K562 (cell line): ENCODE measurements at regions not wholly inside any gene's neighbourhood (a gene's known extent, or its start where the extent isn't known, plus 50 kb on each side); places are given as distances from the start of the nearest gene placed in this dataset.
A peak's percentile ranks its signal among the peaks of the same experiment; 100 is the strongest.

Experiments used
- ATF6 ChIP-seq: sonication (generic); formaldehyde crosslinking; IDR thresholded peaks from 2 replicates; pipeline ENCODE4 v1.4.0; 2020; ENCODE audit warnings: mild to moderate bottlenecking, missing genetic modification reagents
- FOXA1 ChIP-seq: fragments of 450-650 bp; IDR thresholded peaks from 2 replicates; pipeline ENCODE4 v1.6.1; 2016; ENCODE audit warnings: mild to moderate bottlenecking, borderline replicate concordance
- FOXA3 ChIP-seq, 2 experiments: fragments of 450-650 bp in 1 of 2; sonication (generic) in 1 of 2; formaldehyde crosslinking; IDR thresholded peaks in 1 of 2; conservative IDR thresholded peaks in 1 of 2; 2 replicates each; pipeline versions ENCODE4 v1.4.0 to v1.8.0; 2020 to 2022; ENCODE audit warnings: mild to moderate bottlenecking in 2 of 2, missing genetic modification reagents in 1 of 2
- GATAD2B ChIP-seq: fragments of 450-650 bp; IDR thresholded peaks from 2 replicates; pipeline ENCODE4 v1.6.1; 2017; ENCODE audit warnings: mild to moderate bottlenecking, borderline replicate concordance
- GTF2A2 ChIP-seq: IDR thresholded peaks from 2 replicates; pipeline ENCODE4 v1.6.1; 2016; ENCODE audit warnings: mild to moderate bottlenecking, missing genetic modification characterization, missing compliant biosample characterization
- PRDM10 ChIP-seq: fragments of 450-650 bp; IDR thresholded peaks from 2 replicates; pipeline ENCODE4 v1.6.1; 2018; ENCODE audit not compliant: partially characterized antibody
- RAD51 ChIP-seq: fragments of 450-650 bp; IDR thresholded peaks from 2 replicates; pipeline ENCODE4 v1.7.1; 2016; ENCODE audit warnings: low read depth, mild to moderate bottlenecking, borderline replicate concordance
- SRSF7 ChIP-seq: fragments of 200-400 bp; formaldehyde crosslinking; optimal IDR thresholded peaks from 2 replicates; pipeline ENCODE3; 2017; ENCODE audit warnings: mild to moderate bottlenecking, low read depth, low read length
- TBL1XR1 ChIP-seq, 2 experiments: IDR thresholded peaks; 2 replicates each; pipeline ENCODE4 v1.6.1; 2012; ENCODE audit warnings: improper control_type of control experiment in 2 of 2, low read length in 2 of 2, mild to moderate bottlenecking in 1 of 2
- ZC3H11A ChIP-seq: IDR thresholded peaks from 2 replicates; pipeline ENCODE4 v1.6.1; 2012; ENCODE audit warnings: low read depth, low read length, improper control_type of control experiment
- ZNF384 ChIP-seq: IDR thresholded peaks from 2 replicates; pipeline ENCODE4 v1.6.1; 2012; ENCODE audit warnings: low read depth, low read length, improper control_type of control experiment
- ZNF766 ChIP-seq: fragments of 200-800 bp; sonication (Bioruptor generic); conservative IDR thresholded peaks from 2 replicates; pipeline ENCODE4 v1.6.1; 2016; ENCODE audit warnings: missing genetic modification characterization, missing compliant biosample characterization
- ZNF785 ChIP-seq: fragments of 250-450 bp; sonication (Bioruptor Pico); IDR thresholded peaks from 2 replicates; pipeline ENCODE4 v1.4.0; 2020; ENCODE audit warnings: mild to moderate bottlenecking
- TF ChIP-seq, protein P1 (sequence below): fragments of 450-650 bp; formaldehyde crosslinking; conservative IDR thresholded peaks from 2 replicates; pipeline ENCODE4 v1.4.0; 2022; ENCODE audit warnings: mild to moderate bottlenecking, missing genetic modification characterization
- TF ChIP-seq, protein P2 (sequence below): fragments of 450-650 bp; formaldehyde crosslinking; IDR thresholded peaks from 2 replicates; pipeline ENCODE4 v1.4.0; 2020; ENCODE audit warnings: mild to moderate bottlenecking, moderate library complexity
- TF ChIP-seq, protein P3 (sequence below): fragments of 200-400 bp; formaldehyde crosslinking; IDR thresholded peaks from 2 replicates; pipeline ENCODE4 v1.6.1; 2017; ENCODE audit warnings: mild to moderate bottlenecking, low read depth, low read length, moderate library complexity

DNA sequence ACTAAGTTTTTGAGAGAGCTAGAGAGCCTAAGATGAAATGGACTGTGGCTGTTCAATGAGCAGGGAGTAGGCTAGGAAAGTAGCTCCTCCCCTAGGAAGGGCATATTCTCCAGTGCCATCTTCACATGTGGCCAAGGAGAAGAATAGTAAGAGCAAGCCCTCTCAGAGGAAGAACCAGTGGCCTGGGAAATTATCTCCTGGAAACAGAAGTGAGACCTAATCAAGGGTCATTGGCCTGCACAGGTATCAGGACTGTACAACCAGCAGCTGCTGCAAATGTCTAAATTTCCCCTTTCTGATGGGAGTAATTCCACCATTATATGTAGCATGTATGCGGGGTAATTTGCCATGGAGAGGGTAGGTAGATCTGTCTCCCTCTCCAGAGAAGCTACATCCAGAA, 334.8 kb upstream of the RASGEF1B start (continued):
- no peak for TF ChIP-seq ATF6
- TF ChIP-seq ZNF384, result no peak
- no peak for TF ChIP-seq PRDM10
- no peak for TF ChIP-seq SRSF7
- no peak for TF ChIP-seq RAD51
- TF ChIP-seq, protein P1, sequence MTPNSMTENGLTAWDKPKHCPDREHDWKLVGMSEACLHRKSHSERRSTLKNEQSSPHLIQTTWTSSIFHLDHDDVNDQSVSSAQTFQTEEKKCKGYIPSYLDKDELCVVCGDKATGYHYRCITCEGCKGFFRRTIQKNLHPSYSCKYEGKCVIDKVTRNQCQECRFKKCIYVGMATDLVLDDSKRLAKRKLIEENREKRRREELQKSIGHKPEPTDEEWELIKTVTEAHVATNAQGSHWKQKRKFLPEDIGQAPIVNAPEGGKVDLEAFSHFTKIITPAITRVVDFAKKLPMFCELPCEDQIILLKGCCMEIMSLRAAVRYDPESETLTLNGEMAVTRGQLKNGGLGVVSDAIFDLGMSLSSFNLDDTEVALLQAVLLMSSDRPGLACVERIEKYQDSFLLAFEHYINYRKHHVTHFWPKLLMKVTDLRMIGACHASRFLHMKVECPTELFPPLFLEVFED (CRISPR knock-in tag), result no peak
- no peak for TF ChIP-seq FOXA1
- TF ChIP-seq, protein P2, sequence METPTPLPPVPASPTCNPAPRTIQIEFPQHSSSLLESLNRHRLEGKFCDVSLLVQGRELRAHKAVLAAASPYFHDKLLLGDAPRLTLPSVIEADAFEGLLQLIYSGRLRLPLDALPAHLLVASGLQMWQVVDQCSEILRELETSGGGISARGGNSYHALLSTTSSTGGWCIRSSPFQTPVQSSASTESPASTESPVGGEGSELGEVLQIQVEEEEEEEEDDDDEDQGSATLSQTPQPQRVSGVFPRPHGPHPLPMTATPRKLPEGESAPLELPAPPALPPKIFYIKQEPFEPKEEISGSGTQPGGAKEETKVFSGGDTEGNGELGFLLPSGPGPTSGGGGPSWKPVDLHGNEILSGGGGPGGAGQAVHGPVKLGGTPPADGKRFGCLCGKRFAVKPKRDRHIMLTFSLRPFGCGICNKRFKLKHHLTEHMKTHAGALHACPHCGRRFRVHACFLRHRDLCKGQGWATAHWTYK (CRISPR knock-in tag), result no peak
- 0 out of 2 replicates have a peak, but pooled peaks have one; percentile 39 for TF ChIP-seq ZNF766 (CRISPR knock-in tag)
- TF ChIP-seq TBL1XR1 (IDR thresholded peaks at IDR 0.05; ENCODE audit: low read length in 2 of 2), result peak in 1 of 2 experiments; percentile 72; a peak in 1 of 4 replicates
- no peak for TF ChIP-seq ZNF785 (CRISPR knock-in tag)
- TF ChIP-seq, protein P3, sequence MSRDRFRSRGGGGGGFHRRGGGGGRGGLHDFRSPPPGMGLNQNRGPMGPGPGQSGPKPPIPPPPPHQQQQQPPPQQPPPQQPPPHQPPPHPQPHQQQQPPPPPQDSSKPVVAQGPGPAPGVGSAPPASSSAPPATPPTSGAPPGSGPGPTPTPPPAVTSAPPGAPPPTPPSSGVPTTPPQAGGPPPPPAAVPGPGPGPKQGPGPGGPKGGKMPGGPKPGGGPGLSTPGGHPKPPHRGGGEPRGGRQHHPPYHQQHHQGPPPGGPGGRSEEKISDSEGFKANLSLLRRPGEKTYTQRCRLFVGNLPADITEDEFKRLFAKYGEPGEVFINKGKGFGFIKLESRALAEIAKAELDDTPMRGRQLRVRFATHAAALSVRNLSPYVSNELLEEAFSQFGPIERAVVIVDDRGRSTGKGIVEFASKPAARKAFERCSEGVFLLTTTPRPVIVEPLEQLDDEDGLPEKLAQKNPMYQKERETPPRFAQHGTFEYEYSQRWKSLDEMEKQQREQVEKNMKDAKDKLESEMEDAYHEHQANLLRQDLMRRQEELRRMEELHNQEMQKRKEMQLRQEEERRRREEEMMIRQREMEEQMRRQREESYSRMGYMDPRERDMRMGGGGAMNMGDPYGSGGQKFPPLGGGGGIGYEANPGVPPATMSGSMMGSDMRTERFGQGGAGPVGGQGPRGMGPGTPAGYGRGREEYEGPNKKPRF, result no peak
- TF ChIP-seq GTF2A2 (tag), result no peak
- 0 out of 2 replicates have a peak, but pooled peaks have one; percentile 11 for TF ChIP-seq GATAD2B
- TF ChIP-seq ZC3H11A, result no peak
- TF ChIP-seq FOXA3 (CRISPR knock-in tag; conservative IDR thresholded peaks at IDR 0.05 in 1 of 2, IDR thresholded peaks at IDR 0.05 in 1 of 2), result no peak
